SK-N-DZ (cell line): ENCODE measurements at regions not wholly inside any gene's neighbourhood (a gene's known extent, or its start where the extent isn't known, plus 50 kb on each side); places are given as distances from the start of the nearest gene placed in this dataset.
"Not testable (repeated sequence)": the region's sequence is repeated elsewhere in the genome, so short reads cannot be mapped to it uniquely, and the experiment has no call there.

ENCODE experiments used
- DNase-seq: peaks from one replicate; pipeline ENCODE4 v3.0.0-alpha.2; 2015; ENCODE audit warnings: low spot score

GRCh38 chr9:73344060-73344459, 192.4 kb downstream of the ANXA1 start:
- DNase-seq, result no peak

GRCh38 chr9:73347123-73347522, 195.5 kb downstream of the ANXA1 start:
- DNase-seq, result no peak

DNA sequence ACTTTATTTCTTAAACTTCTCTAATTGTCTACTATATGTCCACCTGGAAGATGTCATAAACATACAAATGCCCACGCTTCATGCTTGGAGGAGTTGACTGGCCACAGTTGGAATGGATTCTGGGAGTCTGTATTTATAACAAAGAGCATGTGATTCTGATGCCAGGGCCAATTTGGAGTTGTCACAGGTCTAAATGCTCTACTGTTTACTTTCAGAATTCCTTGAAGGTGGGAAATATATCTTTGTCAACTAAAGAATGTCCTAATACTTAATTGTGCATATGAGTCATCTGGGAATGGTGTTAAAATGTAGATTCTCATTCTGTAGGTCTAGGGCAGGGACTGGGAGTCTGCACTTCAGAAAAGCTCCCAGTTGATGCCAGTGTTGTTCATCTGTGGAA, 196.1 kb downstream of the ANXA1 start:
- DNase-seq, result no peak

DNA sequence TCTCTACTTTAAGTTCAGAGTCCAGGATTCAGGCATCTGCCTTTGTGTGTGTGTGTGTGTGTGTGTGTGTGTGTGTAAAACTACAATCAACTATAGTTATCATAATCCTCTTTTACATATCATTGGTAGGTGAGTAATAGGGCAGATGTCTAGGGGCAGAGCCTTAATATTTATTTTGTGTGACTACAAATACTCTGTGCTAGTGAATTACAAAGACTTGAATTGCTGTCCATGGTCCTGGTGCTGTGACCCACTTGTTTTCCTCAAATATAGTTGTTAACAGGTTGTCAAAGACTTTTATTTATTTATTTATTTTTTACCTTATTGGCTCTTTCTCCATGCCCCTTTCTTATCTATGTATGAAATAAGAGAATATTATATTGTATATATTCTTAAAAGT, 196.8 kb downstream of the ANXA1 start:
- no peak for DNase-seq

DNA sequence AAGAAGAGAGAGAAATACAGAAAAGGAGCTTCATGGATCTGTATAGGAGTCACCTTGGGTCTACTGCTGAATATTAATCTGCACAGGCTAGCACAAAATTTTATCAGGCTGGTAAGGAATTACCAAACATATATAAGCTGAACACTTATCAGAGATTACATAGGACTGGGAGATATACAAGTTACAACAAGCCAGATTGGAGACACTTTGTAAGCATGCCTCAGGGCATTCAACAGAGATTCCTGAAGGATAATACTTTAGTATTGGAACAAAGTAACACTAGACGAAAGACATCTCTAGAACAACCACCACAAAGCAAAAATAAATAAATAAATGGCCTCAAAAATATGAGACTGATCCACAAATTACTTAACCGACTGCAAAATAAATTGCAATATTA, 197.8 kb downstream of the ANXA1 start:
- DNase-seq, result no peak

- DNase-seq, result peak; percentile 53
Measured at GRCh38 chr9:73357607-73358006, 205.9 kb downstream of the ANXA1 start.

DNA sequence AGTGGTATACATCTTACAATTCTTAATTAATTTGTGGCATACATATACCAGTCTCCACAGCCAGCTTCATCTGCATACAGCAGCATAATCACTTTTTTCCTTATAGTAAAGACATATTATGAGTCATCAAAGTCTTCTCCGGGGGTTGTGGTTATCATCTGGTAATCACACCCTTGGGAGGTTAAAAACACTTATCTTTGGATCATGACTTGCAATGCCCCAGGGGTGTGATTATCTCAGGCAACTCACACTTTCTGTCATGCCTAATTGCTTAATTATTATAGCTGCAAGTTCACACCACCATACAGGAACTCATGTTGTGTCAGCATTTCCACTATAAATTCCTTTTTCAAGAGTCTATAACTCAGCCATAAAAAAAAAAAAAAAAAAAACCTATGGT, 218.4 kb downstream of the ANXA1 start:
- DNase-seq, result no peak

DNA sequence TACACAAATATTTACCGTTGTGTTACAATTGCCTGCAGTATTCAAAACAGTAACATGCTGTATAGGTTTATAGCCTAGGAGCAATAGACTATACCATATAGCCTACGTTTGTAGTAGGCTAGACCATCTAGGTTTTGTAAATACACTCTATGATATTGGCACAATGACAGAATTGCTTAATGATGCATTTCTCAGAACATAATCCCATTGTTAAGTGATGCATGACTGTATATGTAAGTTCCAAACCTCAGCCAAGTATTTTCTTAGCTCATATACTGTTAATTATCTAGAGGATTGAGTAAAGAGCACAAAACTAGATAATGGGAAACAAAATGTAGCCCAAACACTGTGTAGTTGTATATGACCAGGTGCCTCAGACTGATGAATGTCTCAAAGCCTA, 220.1 kb downstream of the ANXA1 start:
- DNase-seq, result no peak

GRCh38 chr9:73380411-73380810, 228.7 kb downstream of the ANXA1 start:
- DNase-seq, result no peak

GRCh38 chr9:73402081-73403028, 250.7 kb downstream of the ANXA1 start:
- DNase-seq, result no peak

GRCh38 chr9:73411494-73411893, 259.8 kb downstream of the ANXA1 start:
- DNase-seq, result no peak

DNA sequence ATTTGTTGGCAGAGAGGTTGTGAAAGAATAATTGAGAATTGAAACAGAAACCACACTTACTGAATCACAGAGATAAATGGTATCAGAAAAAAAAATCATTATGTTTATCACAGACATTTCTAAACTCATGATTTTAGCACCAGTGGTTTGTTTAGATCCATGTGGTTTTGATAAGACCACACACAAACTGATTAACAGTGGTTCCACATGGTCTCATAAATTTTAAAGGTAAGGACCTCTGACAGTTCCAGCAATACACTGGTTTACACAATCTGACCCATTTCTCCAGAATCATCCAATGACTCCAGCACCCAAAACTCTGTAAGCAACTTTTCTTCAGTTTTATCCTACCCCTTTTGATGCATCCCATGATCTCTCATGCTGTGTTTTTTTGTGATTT, 261.2 kb downstream of the ANXA1 start:
- peak; percentile 8 for DNase-seq

DNA sequence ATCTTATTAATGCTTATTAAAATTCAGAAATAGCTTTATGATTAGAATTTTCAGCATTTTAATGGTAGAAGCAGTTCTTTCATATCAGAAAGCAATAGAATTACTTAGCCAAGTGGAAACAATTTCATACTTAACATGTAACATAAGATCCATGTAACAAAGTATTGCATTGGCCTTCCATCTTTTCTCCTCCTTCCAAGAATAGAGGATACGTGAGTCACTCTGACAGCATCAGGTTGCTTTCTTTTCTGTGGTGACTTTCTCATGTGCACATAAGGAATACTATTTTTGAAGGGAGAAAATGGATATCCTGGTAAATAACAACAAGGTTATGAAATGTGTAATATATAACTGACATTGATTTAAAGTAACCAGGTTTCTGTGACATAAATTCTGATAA, 272.2 kb downstream of the ANXA1 start:
- no peak for DNase-seq

GRCh38 chr9:73426269-73426668, 274.6 kb downstream of the ANXA1 start:
- DNase-seq, result no peak

DNA sequence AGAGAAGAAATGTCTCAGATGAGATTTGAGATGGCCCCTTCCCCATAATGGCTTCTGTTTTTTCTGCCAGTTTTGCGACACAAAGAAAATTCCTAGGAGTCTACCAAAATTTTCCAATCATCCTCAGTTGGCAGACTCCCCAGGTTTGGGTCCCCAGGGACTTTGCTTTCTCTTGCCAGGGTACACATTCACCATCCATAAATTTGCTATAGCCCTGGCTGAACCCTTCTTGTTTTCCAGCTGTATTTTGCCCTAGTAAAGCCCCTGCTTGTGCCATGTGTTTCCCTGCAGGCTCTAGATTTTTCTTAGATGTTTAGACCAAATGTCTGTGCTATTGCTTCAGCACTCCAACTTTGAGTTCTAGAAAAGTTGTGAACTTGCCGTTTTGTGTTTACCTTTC, 283.2 kb downstream of the ANXA1 start:
- no peak for DNase-seq

GRCh38 chr9:73437758-73438157, 286.1 kb downstream of the ANXA1 start:
- DNase-seq, result no peak

DNA sequence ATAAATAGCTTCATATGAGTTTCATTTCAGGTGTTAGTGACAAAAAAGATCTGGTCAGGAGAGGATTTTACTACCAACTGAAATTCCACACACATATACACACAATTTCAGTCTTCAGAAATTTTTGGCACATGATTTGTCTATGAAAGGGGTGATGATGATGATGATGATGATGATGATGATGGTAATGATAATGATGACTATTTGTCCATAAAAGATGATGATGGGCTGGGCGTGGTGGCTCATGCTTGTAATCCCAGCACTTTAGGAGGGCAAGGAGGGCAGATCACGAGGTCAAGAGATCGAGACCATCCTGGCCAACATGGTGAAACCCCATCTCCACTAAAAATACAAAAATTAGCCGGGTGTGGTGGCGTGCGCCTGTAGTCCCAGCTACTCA, 288.2 kb downstream of the ANXA1 start:
- not testable (repeated sequence) for DNase-seq

DNA sequence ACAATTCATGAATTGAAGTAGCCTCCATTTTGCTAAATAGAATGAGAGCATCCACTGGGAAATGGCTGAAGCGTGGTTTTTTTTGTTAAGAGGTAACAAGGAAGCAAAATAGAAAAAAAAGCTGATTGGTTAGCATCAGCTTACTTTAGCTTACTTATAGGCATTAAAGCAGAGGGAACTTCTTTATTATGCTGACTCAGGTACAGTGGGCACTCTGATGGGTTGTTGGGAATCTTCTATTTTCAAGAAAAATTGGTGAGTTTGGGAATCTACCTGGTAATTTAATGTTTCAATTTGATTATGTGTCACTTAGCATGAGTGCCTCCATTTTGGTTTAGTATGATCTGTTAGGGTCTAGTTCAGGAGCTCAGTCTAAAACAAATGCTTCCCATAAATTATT, 289.6 kb downstream of the ANXA1 start:
- no peak for DNase-seq

DNA sequence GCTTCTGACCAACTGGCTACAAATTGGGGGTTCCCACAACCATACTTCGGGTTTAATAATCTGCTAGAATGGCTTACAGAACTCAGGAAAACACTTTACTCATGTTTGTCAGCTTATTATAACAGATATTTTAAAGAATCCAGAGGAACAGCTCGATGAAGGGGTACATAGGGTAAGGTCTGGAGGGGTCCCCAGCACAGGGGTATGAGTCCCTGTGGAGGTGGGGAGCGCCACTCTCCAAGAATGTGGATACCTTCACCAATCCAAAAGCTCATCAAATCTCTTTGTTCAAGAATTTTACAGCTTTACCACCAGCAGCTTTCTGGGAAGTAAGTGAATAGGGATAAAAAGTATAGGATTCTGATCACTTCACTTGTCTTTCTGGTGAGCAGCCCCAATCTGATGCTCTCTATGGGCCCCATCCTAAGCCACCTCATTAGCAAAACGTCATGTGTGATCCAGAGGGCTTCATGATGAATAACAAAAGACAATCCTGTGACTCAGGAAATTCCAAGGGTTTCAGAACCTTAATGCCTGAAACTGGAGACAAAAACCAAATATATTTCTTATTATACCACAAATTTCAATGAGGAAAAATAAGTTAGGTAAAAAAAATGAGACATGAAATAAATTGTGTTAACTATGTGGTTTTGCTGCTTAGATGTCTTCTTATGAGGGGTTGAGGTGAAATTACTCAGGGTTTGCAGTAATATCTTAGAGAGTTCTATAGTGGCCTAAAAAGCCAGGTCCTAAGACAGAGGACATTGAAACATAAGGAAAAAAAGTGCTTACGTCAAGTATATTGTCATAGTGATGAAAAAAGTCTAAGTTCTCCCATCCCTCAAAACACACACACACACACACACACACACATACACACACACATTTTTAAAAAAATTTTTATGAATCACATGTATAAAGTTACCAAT, 290.5 kb downstream of the ANXA1 start:
- no peak for DNase-seq

DNA sequence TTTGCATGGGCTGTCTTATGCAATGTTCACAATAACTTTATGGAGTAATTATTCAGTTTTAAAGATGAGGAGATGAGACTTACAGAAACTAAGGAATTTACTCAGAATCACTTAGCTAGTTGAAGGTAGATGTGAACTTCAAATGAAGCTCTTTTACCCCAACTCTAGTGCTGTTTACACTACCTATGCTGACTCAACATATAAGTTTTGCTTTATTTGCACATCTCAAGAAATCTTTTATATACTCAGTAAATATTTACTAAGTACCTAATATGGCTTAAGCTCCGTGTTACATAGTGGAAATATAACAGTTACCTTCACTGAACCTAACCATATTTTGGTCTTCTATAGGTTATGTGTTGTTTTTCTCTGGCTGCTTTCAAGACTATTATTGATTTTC, 293.2 kb downstream of the ANXA1 start:
- no peak for DNase-seq

- not testable (repeated sequence) for DNase-seq
Measured at GRCh38 chr9:73445384-73445783, 293.7 kb downstream of the ANXA1 start.

DNA sequence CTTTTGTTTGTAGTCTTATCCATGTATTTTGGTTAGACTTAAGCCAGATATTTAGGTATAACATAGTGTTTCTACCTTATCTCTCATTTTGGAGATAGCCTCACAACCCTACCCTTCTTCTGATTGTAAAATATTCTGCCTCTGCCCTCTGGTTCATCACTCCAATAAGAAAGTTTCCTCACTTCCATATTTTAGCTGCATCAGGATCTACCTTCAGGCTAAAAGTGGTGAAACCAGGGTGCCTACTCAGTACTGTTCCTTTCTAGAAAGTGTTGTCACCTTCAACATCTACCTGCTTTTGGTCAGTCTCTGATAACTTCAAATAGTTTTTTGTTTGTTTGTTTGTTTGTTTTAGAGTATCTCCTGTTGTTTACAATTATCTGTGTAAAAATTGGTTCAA, 294.6 kb downstream of the ANXA1 start:
- no peak for DNase-seq

DNA sequence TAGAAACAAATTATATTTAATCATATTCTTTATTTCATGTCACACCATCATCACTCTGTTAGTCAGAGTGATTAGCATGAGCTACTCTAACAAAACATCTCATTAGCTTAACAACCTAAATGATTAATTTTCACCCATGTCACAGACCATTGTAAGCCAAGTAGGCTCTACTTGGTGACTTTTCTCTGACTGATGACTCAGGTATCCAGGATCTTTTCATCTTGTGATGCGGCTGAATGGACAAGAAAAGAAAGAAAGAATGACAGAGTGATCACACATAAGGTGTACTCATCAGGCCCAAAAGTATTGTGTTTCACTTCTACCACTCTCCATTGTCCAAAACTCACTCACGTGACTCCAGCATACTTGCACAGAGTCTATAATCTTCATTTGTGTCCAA, 299.3 kb downstream of the ANXA1 start:
- DNase-seq, result no peak
